Endothelial cell of umbilical vein (primary cell): ENCODE measurements at regions not wholly inside any gene's neighbourhood (a gene's known extent, or its start where the extent isn't known, plus 50 kb on each side); places are given as distances from the start of the nearest gene placed in this dataset.

Source experiments
- BruUV-seq: library from RNA; stranded (reverse); fragments of 400-500 nt; replicated peaks from 2 replicates; lab custom pipeline; 2021; lab: Mats Ljungman, UMichigan
- CTCF ChIA-PET: fragments of 300-600, 350-600 bp; sonication (Branson Sonifier 250); formaldehyde crosslinking; loops from one replicate; lab custom pipeline; 2021; ENCODE audit warnings: antibody characterized with exemption, inconsistent platforms; lab: Charles Lee
- POLR2A ChIA-PET: fragments of 300-600, 350-600 bp; sonication (Branson Sonifier 250); formaldehyde crosslinking; loops from one replicate; lab custom pipeline; 2021; ENCODE audit warnings: antibody characterized with exemption, inconsistent platforms; lab: Charles Lee
- DNase-seq: peaks from one replicate; pipeline ENCODE4 v3.0.0-alpha.2; 2011; ENCODE audit warnings: low read depth, low spot score
- FAIRE-seq: peaks from 2 replicates; lab custom pipeline; 2011; peaks lifted over from hg19 to GRCh38; lab: Jason Lieb, UNC
- H2AFZ ChIP-seq: 2 replicates; pipeline ENCODE4 v1.6.0; 2012; ENCODE audit warnings: low read depth, low read length, control low read depth, inconsistent platforms
- H3K27ac ChIP-seq: 2 replicates; pipeline ENCODE4 v1.5.1; 2011; ENCODE audit warnings: low read depth, mild to moderate bottlenecking, control low read depth, low read length, moderate library complexity; ENCODE audit not compliant: insufficient read depth
- H3K27me3 ChIP-seq, 2 experiments: 2 replicates each; pipeline versions ENCODE4 v1.6.0 to v1.6.1; 2011; ENCODE audit warnings: low read length in 2 of 2, mixed read lengths in 1 of 2; ENCODE audit not compliant: control insufficient read depth in 2 of 2, insufficient read depth in 2 of 2
- H3K36me3 ChIP-seq, 2 experiments: 2 replicates in 1 of 2; 3 replicates in 1 of 2; pipeline ENCODE4 v1.5.1; 2011; ENCODE audit warnings: low read length in 2 of 2, mild to moderate bottlenecking in 1 of 2, moderate library complexity in 1 of 2; ENCODE audit not compliant: control insufficient read depth in 2 of 2, insufficient read depth in 2 of 2; ENCODE audit errors: extremely low read depth in 1 of 2
- H3K4me1 ChIP-seq: 3 replicates; pipeline ENCODE4 v1.5.1; 2011; ENCODE audit warnings: mild to moderate bottlenecking, low read length; ENCODE audit not compliant: control insufficient read depth, insufficient read depth; ENCODE audit errors: extremely low read depth
- H3K4me2 ChIP-seq: 2 replicates; pipeline ENCODE4 v1.6.1; 2011; ENCODE audit warnings: low read length, control low read depth, mixed read lengths; ENCODE audit not compliant: insufficient read depth
- H3K4me3 ChIP-seq, 3 experiments: fragments of 200-600 bp in 1 of 3; sonication (generic), shearing (Covaris generic) in 1 of 3; replicated peaks in 1 of 3; 2 replicates each; pipeline ENCODE4 v1.5.1; 2011 to 2016; ENCODE audit warnings: control low read depth in 3 of 3, low read length in 3 of 3, mild to moderate bottlenecking in 2 of 3, inconsistent platforms in 1 of 3, low read depth in 1 of 3, moderate library complexity in 1 of 3; ENCODE audit not compliant: insufficient read depth in 1 of 3
- H3K79me2 ChIP-seq: 2 replicates; pipeline ENCODE4 v1.6.0; 2012; ENCODE audit warnings: low read length, inconsistent platforms; ENCODE audit not compliant: control insufficient read depth, insufficient read depth
- H3K9ac ChIP-seq: replicated peaks from 2 replicates; pipeline ENCODE3; 2011; ENCODE audit warnings: low read length, control low read depth; ENCODE audit not compliant: insufficient read depth; ENCODE audit errors: extremely low read depth
- H3K9me1 ChIP-seq: replicated peaks from 3 replicates; pipeline ENCODE4 v1.6.0; 2011; ENCODE audit warnings: mild to moderate bottlenecking, low read length; ENCODE audit not compliant: control insufficient read depth, insufficient read depth; ENCODE audit errors: extremely low read depth
- H3K9me3 ChIP-seq: replicated peaks from 2 replicates; pipeline ENCODE4 v1.5.1; 2012; ENCODE audit warnings: low read length, inconsistent platforms; ENCODE audit not compliant: control insufficient read depth, insufficient read depth
- H4K20me1 ChIP-seq: replicated peaks from 2 replicates; pipeline ENCODE3; 2011; ENCODE audit warnings: mild to moderate bottlenecking, low read length; ENCODE audit not compliant: control insufficient read depth, insufficient read depth; ENCODE audit errors: extremely low read depth
- EZH2 ChIP-seq: IDR thresholded peaks from 2 replicates; pipeline ENCODE4 v1.6.1; 2012; ENCODE audit warnings: borderline replicate concordance, low read depth, mild to moderate bottlenecking, moderate library complexity, low read length, inconsistent platforms; ENCODE audit not compliant: severe bottlenecking
- FOS ChIP-seq: IDR thresholded peaks from 2 replicates; pipeline ENCODE4 v1.6.1; 2011; ENCODE audit warnings: mild to moderate bottlenecking, low read length, moderate library complexity, borderline replicate concordance; ENCODE audit not compliant: insufficient read depth
- JUN ChIP-seq: IDR thresholded peaks from 2 replicates; pipeline ENCODE4 v1.6.1; 2011; ENCODE audit warnings: borderline replicate concordance, low read depth; ENCODE audit not compliant: insufficient read length, insufficient read depth
- MAX ChIP-seq: IDR thresholded peaks from 2 replicates; pipeline ENCODE4 v1.6.1; 2011; ENCODE audit not compliant: insufficient read depth, insufficient read length
- MYC ChIP-seq: IDR thresholded peaks from one replicate; pipeline ENCODE4 v1.6.1; 2011; ENCODE audit warnings: mild to moderate bottlenecking, low read depth, low read length
- POLR2A ChIP-seq: IDR thresholded peaks from 2 replicates; pipeline ENCODE4 v1.6.1; 2012; ENCODE audit warnings: low read depth, mild to moderate bottlenecking, control low read depth, low read length
- POLR2AphosphoS5 ChIP-seq: IDR thresholded peaks from 2 replicates; pipeline ENCODE4 v1.6.1; 2012; ENCODE audit warnings: low read depth, mild to moderate bottlenecking, control low read depth, low read length, moderate library complexity; ENCODE audit not compliant: insufficient read depth
- dilution Hi-C: fragments of 300-500 bp; cut with MboI; formaldehyde crosslinking; loops from one replicate; pipeline ENCODE4 v1.15.0; 2019; ENCODE audit warnings: low sequenced_read_pairs; ENCODE audit not compliant: extremely low pct_ligation_motif_present
- intact Hi-C: fragments of 100-400 bp; cut with micrococcal nuclease; formaldehyde crosslinking; loops from one replicate; pipeline ENCODE4 v1.10.0; 2022

- H4K20me1 ChIP-seq, result no peaks in the 10 kb centered on the region
- H3K9me3 ChIP-seq, result no peaks in the 10 kb centered on the region
- no peak overlapping the region for H3K9ac ChIP-seq
- no peak for FAIRE-seq
- TF ChIP-seq MYC (no peak), JUN (no peak), EZH2 (no peak), FOS (no peak), POLR2AphosphoS5 (no peak), POLR2A (no peak)
- no peak overlapping the region for H3K4me2 ChIP-seq
- H3K36me3 ChIP-seq, result no peaks in the 10 kb centered on the region
- H3K27ac ChIP-seq, result no peak overlapping the region
- POLR2A ChIA-PET, result no interaction called here
- no peak overlapping the region for H2AFZ ChIP-seq
- no TSS peak for BruUV-seq
- intact Hi-C loops (no loop called here), dilution Hi-C loops (no loop called here)
- DNase-seq, result no peak
- CTCF ChIA-PET, result interaction anchor here (0.7 to 1.2 kb wide), 2 partner anchors 9 to 12 kb away, joined by 3 to 4 read pairs; no protein-coding TSS in a partner anchor
- no peaks in the 10 kb centered on the region for H3K4me1 ChIP-seq
- no peaks in the 10 kb centered on the region for H3K9me1 ChIP-seq
- no peaks in the 10 kb centered on the region for H3K27me3 ChIP-seq
- H3K4me3 ChIP-seq, result no peak overlapping the region
- no peaks in the 10 kb centered on the region for H3K79me2 ChIP-seq
These were observed 273.6 kb upstream of the SULF2 start for GRCh38 chr20:48058611-48059559.

GRCh38 chr20:48057739-48058138, 272.5 kb upstream of the SULF2 start:
- Histone ChIP-seq H3K9ac (no peak overlapping the region), H3K4me2 (no peak overlapping the region), H3K9me1 (no peaks in the 10 kb centered on the region), H3K79me2 (no peaks in the 10 kb centered on the region), H3K4me1 (no peaks in the 10 kb centered on the region), H3K36me3 (no peaks in the 10 kb centered on the region), H4K20me1 (no peaks in the 10 kb centered on the region), H2AFZ (no peak overlapping the region), H3K27ac (no peak overlapping the region), H3K9me3 (no peaks in the 10 kb centered on the region), H3K4me3 (no peak overlapping the region), H3K27me3 (no peaks in the 10 kb centered on the region)
- dilution Hi-C loops (no loop called here), intact Hi-C loops (no loop called here)
- ChIA-PET POLR2A (no interaction called here), CTCF (no interaction called here)
- TF ChIP-seq JUN (no peak), POLR2A (no peak), MAX (no peak)
- DNase-seq, result no peak
- FAIRE-seq, result no peak
- no TSS peak for BruUV-seq
